Effector memory CD8-positive, alpha-beta T cell (primary cell): ENCODE measurements at regions not wholly inside any gene's neighbourhood (a gene's known extent, or its start where the extent isn't known, plus 50 kb on each side); places are given as distances from the start of the nearest gene placed in this dataset.

Experiments
- ATAC-seq: fragments of 150-1000 bp; cut with Tn5 transposase; replicated peaks from 2 replicates; pipeline ENCODE4 v1.10.0; 2021; ENCODE audit warnings: mild to moderate bottlenecking, moderate library complexity
- DNase-seq, 3 experiments: peaks; one replicate each; pipeline ENCODE4 v3.0.0; 2021
- H3K27ac Mint-ChIP-seq, 2 donors: one replicate each; pipeline ENCODE4 v1.8.0; 2022; ENCODE audit warnings: mild to moderate bottlenecking in 2 of 2, mixed read lengths in 2 of 2, moderate library complexity in 2 of 2
- H3K27me3 Mint-ChIP-seq, 2 donors: one replicate each; pipeline ENCODE4 v1.8.0; 2022; ENCODE audit warnings: mixed read lengths in 2 of 2
- H3K36me3 Mint-ChIP-seq: one replicate; pipeline ENCODE4 v1.8.0; 2022; ENCODE audit warnings: mild to moderate bottlenecking, moderate library complexity, mixed read lengths; ENCODE audit not compliant: insufficient read depth
- H3K4me1 Mint-ChIP-seq, 2 donors: one replicate each; pipeline ENCODE4 v1.8.0; 2022; ENCODE audit warnings: low read depth in 2 of 2, mixed read lengths in 2 of 2
- H3K4me3 Mint-ChIP-seq, 2 donors: one replicate each; pipeline ENCODE4 v1.8.0; 2022; ENCODE audit warnings: mild to moderate bottlenecking in 2 of 2, mixed read lengths in 2 of 2, moderate library complexity in 2 of 2
- H3K9me3 Mint-ChIP-seq, 2 donors: one replicate each; pipeline ENCODE4 v1.8.0; 2022; ENCODE audit warnings: mixed read lengths in 2 of 2

DNA sequence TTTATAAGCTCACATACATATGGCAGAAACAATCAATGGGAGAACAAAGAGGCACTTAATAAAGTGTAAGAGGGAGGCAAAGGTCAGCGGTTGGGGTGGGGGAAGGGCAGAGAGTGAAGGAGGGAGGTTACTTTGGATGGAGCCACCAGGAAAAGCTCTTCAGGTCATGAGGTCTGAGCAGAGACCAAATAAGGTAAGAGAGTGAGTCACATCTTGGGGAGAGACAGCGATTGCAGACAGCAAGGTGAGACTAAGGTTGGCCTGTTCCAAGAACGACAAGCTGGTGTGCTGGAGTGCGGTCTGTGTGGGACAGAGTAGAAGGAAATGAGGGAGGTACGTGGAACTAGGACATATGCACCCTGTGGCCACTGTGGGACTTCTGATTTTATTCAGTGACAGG is 74.3 kb upstream of the TOMM7 start:
- no peak for ATAC-seq
- H3K27me3 Mint-ChIP-seq: peaks cover 32 to 33% of the 10 kb centered on the region in 2 donors
- H3K9me3 Mint-ChIP-seq: no peaks in the 10 kb centered on the region
- peaks cover 0 to 4% of the 10 kb centered on the region in 2 donors for H3K4me1 Mint-ChIP-seq
- DNase-seq: no peak
- no peaks in the 10 kb centered on the region for H3K36me3 Mint-ChIP-seq
- H3K4me3 Mint-ChIP-seq: no peak overlapping the region
- H3K27ac Mint-ChIP-seq: no peak overlapping the region

DNA sequence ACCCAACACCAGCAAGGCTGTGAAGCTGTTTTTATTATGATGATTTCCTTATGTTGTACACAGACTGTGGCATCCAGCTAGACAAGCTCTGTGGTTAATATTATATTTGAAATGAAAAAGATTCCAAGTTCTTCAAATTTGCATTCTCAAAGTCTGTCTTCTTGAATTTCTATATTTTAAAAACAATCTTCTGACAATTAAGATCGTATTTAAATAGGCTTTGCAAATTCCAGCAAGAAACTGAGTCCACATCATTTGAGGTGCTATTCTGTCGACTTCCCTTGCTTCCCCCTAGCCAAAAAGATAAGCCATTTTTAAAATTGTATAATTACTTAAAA is 73.1 kb upstream of the TOMM7 start:
- Mint-ChIP-seq H3K27me3 (peaks cover 33% of the 10 kb centered on the region in 2 donors), H3K4me3 (no peak overlapping the region), H3K9me3 (no peaks in the 10 kb centered on the region), H3K27ac (no peak overlapping the region), H3K4me1 (peaks cover 0 to 4% of the 10 kb centered on the region in 2 donors), H3K36me3 (no peaks in the 10 kb centered on the region)
- ATAC-seq: no peak
- DNase-seq: no peak

DNA sequence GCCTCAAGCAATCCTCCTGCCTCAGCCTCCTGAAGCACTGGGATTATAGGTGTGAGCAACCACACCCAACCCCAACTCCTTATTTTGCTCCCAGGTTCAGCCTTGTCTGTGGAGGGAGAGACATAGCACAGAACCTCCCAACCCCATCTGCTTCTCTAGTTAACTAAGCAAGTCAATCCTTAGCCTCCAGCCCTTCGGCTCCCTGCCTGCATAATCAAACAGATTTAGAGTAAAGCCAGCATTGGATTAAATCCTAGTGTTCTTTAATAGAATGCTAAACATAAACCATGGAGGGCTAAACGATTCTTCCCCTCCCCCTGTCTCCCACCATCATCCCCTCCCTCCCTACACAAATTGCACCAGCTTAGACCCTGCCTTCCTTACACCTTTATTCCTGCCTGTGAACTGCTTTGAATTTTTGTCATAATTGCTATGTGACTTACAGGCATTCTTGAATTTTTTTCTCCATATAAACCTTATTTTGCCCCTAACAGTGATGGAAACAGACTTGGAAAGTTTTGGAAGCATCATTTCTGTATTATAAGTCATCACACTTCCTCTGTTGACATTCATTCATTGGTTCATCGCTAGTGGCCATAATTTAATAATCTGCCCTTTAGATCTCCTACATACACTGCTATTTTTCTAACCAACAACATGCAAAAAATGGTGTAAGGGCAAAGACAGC is 72.6 kb upstream of the TOMM7 start:
- Mint-ChIP-seq H3K27me3 (peaks cover 33% of the 10 kb centered on the region in 2 donors), H3K27ac (no peak overlapping the region), H3K4me3 (no peak overlapping the region), H3K4me1 (peaks cover 0 to 4% of the 10 kb centered on the region in 2 donors), H3K36me3 (no peaks in the 10 kb centered on the region), H3K9me3 (no peaks in the 10 kb centered on the region)
- DNase-seq (no peak), ATAC-seq (no peak)

DNA sequence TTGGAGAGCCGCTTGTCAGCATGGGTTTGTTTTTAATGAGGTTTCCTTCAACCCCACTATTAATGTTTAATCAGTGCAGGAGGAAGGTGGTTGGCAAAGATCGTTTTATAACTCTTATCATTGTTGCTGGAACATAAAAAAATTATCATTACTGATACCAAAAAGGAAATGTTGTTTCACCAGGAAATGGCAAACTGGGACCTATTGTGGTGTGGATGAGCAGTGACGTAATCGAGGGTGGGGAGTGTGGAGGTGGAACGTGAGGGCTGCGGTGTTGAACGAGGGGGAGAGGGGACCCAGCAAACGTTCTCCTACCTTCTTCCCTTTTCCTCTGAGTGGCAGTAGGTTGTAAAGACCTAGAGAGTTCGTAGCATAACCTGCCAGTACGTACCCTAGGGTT is 71.9 kb upstream of the TOMM7 start:
- H3K9me3 Mint-ChIP-seq: no peaks in the 10 kb centered on the region
- DNase-seq: no peak
- H3K27ac Mint-ChIP-seq: no peak overlapping the region
- peaks cover 33% of the 10 kb centered on the region in 2 donors for H3K27me3 Mint-ChIP-seq
- no peak for ATAC-seq
- H3K4me3 Mint-ChIP-seq: no peak overlapping the region
- no peaks in the 10 kb centered on the region for H3K36me3 Mint-ChIP-seq
- peaks cover 0 to 4% of the 10 kb centered on the region in 2 donors for H3K4me1 Mint-ChIP-seq

DNA sequence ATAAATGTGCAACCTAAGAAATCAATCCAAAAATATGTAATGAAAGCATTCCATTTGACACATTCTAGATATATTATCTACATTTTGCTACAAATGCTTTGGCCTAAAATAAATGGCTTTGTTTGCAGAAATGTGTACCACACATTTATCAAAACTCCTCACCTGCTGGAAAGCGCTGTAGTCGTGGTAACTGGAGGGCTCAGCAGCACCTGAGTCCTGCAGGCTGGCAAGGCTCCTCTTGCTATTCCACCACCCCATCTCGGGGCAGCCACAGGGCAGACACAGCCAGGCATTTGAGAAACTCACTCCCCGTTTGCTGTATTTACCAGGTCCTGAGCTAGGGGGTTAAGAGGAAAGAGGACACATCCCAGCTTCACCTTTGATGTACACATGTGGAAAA is 68.1 kb upstream of the TOMM7 start:
- Mint-ChIP-seq H3K9me3 (no peaks in the 10 kb centered on the region), H3K27me3 (peaks cover 19 to 22% of the 10 kb centered on the region in 2 donors), H3K27ac (no peak overlapping the region), H3K4me3 (no peak overlapping the region), H3K4me1 (peaks cover 2 to 7% of the 10 kb centered on the region in 2 donors), H3K36me3 (no peaks in the 10 kb centered on the region)
- no peak for DNase-seq
- ATAC-seq: no peak

DNA sequence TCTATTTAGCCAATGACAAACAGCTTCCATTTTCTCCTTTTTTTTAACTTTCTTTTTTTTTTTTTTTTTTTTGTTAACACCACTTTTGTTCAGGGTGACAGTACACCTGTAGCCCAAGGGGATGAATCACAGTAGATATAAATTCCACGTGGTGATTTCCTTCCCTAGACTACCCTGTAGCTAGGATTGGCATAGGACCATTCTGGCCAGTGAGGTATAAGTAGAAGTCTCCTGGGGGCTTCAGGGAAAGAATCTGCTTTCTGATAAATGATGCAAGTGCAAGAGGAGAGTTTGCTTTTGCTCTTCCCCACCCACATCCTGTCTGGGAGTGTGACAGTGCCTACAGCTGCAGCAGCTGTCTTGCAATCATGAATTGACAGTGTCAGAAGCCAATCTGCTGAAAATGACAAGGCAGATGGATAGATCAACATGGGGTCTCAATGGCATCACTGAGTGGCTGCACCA is 63.2 kb upstream of the TOMM7 start:
- peak overlapping the region; percentile 24 to 36 for H3K27ac Mint-ChIP-seq
- ATAC-seq: peak; percentile 86
- no peaks in the 10 kb centered on the region for H3K9me3 Mint-ChIP-seq
- H3K27me3 Mint-ChIP-seq: no peaks in the 10 kb centered on the region
- peak; percentile 6 to 18 (median 13) for DNase-seq
- no peaks in the 10 kb centered on the region for H3K36me3 Mint-ChIP-seq
- H3K4me1 Mint-ChIP-seq: peaks cover 3 to 7% of the 10 kb centered on the region in 2 donors
- peak overlapping the region in 1 of 2 donors; percentile 36 for H3K4me3 Mint-ChIP-seq

DNA sequence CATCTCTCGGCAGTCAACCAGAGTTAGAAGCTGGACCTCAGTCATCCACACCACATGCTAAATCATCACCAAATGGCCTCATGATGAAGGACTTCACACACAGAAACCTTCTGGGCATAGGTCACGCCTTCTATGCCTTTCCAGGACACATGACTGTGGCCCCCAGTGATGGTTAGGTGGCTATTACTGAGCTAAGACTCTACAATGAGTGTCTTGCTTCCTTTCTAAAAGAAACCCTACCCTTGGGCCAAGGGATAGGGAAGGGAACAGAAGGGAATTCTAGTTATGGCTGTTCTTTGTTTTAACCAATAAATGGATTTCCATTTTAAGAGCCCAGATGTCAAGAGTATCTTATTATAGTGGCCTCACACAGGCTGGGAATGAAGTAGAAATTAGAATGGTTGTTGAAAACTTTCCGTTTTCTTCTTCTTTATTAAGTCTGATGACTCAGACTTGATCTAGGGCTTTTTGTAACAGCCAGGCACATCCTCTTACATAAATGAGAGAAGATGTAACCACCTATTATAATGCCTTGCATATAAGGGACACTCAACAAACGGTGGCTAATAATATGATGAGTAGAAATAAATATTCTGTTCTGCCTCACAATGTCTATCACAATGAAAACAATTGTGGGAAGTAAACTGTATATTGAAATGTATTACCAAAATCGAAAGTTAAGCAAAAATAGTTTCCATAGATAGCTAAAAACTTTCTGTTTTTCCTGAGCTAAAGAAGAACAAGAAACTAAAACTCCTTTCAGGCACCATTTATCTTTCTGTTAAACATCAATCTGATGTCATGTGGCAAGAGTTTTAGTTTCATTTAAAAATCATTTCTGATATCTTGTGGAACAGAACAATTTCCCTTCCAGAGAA is 62.5 kb upstream of the TOMM7 start:
- ATAC-seq (no peak), DNase-seq (no peak)
- H3K36me3 Mint-ChIP-seq: no peaks in the 10 kb centered on the region
- H3K27me3 Mint-ChIP-seq: no peaks in the 10 kb centered on the region
- H3K27ac Mint-ChIP-seq: peak overlapping the region in 1 of 2 donors; percentile 24
- H3K9me3 Mint-ChIP-seq: no peaks in the 10 kb centered on the region
- peaks cover 3 to 7% of the 10 kb centered on the region in 2 donors for H3K4me1 Mint-ChIP-seq
- H3K4me3 Mint-ChIP-seq: no peak overlapping the region

DNA sequence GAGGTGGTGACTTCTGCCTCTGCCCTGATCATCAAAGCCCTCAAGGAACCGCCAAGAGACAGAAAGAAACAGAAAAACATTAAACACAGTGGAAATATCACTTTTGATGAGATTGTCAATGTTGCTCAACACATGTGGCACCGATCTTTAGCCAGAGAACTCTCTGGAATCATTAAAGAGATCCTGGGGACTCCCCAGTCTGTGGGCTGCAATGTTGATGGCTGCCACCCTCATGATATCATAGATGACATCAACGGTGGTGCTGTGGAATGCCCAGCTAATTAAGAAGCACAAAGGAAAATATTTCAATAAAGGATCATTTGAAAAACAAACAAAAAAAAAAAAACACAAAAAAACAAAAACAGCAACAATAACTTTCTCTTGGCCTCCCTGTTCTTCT is 59.5 kb upstream of the TOMM7 start:
- Mint-ChIP-seq H3K27ac (peak overlapping the region; percentile 2 to 9), H3K4me1 (peaks cover 3 to 7% of the 10 kb centered on the region in 2 donors), H3K4me3 (no peak overlapping the region)

DNA sequence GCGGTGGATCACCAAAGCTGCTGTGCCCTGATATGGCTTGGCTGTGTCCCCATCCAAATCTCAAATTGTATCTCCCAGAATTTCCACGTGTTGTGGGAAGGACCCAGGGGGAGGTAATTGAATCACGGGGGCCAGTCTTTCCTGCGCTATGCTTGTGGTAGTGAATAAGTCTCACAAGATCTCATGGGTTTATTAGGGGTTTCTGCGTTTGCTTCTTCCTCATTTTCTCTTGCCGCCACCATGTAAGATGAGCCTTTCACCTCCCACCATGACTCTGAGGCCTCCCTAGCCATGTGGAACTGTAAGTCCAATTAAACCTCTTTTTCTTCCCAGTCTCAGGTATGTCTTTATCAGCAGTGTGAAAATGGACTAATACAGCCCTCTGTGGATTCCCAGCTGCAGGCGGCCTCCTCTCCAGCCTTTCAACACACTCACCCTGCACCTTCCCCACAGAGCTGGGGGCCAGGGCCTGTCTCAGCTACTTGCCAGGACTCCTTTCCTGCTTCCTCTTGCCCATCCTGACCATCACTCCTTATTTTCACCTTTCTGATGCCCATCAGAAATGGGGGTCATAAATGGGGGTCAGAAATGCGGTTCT is 57.2 kb upstream of the TOMM7 start:
- no peak for ATAC-seq
- Mint-ChIP-seq H3K27ac (no peak overlapping the region), H3K36me3 (no peaks in the 10 kb centered on the region), H3K9me3 (no peaks in the 10 kb centered on the region), H3K27me3 (no peaks in the 10 kb centered on the region), H3K4me3 (no peak overlapping the region), H3K4me1 (no peaks in the 10 kb centered on the region)
- no peak for DNase-seq

More for the DNA sequence above, 59.5 kb upstream of the TOMM7 start:
- no peaks in the 10 kb centered on the region for H3K27me3 Mint-ChIP-seq
- ATAC-seq: no peak
- no peaks in the 10 kb centered on the region for H3K9me3 Mint-ChIP-seq
- no peaks in the 10 kb centered on the region for H3K36me3 Mint-ChIP-seq
- no peak for DNase-seq

DNA sequence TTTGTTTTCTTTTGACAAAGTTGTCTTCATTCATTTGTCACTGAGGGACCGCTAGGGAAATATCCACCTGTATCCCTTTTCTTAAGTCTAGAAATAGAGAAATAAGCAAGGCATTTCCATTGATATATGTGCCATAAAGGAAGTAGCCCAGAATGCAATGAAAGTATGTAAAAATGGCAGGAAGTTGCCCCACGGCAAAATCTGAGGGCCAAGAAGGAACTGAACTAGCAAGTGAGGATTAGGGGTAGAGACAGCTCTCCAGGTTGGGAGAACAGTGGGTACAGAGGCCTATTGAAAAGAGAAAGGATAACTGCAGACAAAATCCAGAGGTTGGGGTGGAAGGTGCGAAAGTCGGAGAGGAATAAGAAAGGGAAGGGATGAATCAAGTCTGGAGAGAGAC is 56.6 kb upstream of the TOMM7 start:
- H3K4me3 Mint-ChIP-seq: no peak overlapping the region
- no peaks in the 10 kb centered on the region for H3K4me1 Mint-ChIP-seq
- DNase-seq (no peak), ATAC-seq (no peak)
- H3K27me3 Mint-ChIP-seq: no peaks in the 10 kb centered on the region
- H3K27ac Mint-ChIP-seq: no peak overlapping the region
- H3K36me3 Mint-ChIP-seq: no peaks in the 10 kb centered on the region
- H3K9me3 Mint-ChIP-seq: no peaks in the 10 kb centered on the region

DNA sequence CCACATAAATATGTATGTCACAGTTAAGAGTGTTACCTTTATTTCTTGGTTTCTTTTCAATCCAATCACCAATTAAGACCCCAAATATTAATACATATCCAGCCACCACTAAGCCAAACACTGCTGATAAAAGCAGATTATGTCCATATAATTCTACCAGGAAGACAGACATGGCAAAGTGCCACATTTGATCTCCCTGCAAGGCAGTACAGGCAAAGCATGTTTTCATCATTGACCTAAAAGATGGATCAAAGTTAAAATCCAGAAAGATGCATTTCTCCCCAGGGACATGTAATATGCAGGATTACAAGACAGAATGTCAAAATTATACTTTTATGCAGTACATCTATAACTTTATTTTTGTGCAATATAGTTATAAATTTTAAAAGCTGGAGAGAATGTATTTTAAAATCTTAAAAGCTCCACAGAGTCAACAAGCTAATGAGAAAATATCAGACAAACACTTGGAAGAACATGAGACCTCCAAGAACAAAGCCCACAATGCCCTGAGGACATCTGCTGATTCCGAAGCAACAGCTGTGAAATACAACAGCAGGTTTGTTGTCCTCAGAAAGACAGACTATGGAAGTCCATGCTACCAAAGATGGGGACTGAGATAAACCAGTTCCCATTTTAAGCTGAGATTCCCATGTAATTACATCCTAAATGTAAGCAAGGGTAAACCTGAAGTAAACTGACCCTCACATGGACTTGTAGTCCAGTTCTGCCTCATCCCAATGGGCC is 54.5 kb upstream of the TOMM7 start:
- H3K4me3 Mint-ChIP-seq: no peak overlapping the region
- no peaks in the 10 kb centered on the region for H3K36me3 Mint-ChIP-seq
- no peaks in the 10 kb centered on the region for H3K4me1 Mint-ChIP-seq
- no peak for DNase-seq
- no peak for ATAC-seq
- no peaks in the 10 kb centered on the region for H3K9me3 Mint-ChIP-seq
- no peak overlapping the region for H3K27ac Mint-ChIP-seq
- H3K27me3 Mint-ChIP-seq: no peaks in the 10 kb centered on the region

DNA sequence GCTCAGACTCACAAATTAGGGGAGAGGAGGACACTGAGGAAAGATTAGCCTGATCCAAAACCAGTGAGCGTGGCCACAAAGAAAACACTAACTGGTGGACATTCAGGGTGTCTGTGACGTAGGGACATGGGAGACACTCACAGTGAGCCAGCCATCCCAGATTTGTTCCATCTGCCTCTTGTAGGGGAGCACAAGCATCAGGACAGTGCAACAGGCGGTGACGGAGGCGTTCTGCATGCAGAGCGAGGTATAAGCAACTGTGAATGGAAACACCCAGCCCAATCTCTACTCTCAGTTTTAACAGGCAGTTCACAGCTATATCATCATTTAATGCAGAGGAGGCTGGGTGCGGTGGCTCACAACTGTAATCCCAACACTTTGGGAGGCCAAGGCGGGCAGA is 52.8 kb upstream of the TOMM7 start:
- H3K27me3 Mint-ChIP-seq: no peaks in the 10 kb centered on the region
- H3K36me3 Mint-ChIP-seq: no peaks in the 10 kb centered on the region
- peaks cover 0 to 3% of the 10 kb centered on the region in 2 donors for H3K4me1 Mint-ChIP-seq
- no peak for ATAC-seq
- no peak for DNase-seq
- no peak overlapping the region for H3K27ac Mint-ChIP-seq
- H3K4me3 Mint-ChIP-seq: no peak overlapping the region
- no peaks in the 10 kb centered on the region for H3K9me3 Mint-ChIP-seq

DNA sequence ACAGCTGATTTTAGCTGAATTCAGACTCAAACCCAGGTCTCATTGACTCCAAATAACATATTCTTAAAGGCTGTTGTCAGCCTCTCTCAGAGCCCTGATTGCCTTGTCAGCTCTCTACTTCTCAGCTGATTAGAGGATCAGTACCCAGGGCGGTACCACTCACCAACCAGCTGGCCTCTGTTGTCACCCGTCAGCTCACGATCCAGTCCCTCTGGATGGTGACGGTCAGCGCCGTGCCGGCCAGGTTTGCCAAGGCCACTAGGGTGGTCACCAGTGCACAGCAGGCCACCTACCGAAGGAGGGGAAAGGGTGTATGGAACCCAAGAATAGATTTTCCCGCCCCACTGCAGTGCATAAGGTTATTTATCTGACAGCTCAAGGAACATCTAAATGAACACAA is 52.3 kb upstream of the TOMM7 start:
- H3K36me3 Mint-ChIP-seq: no peaks in the 10 kb centered on the region
- H3K9me3 Mint-ChIP-seq: peaks cover 0 to 2% of the 10 kb centered on the region in 2 donors
- no peaks in the 10 kb centered on the region for H3K27me3 Mint-ChIP-seq
- no peak overlapping the region for H3K27ac Mint-ChIP-seq
- H3K4me1 Mint-ChIP-seq: peaks cover 0 to 3% of the 10 kb centered on the region in 2 donors
- ATAC-seq: no peak
- H3K4me3 Mint-ChIP-seq: no peak overlapping the region
- no peak for DNase-seq
